ENCODE measurements at regions not wholly inside any gene's neighbourhood (a gene's known extent, or its start where the extent isn't known, plus 50 kb on each side); places are given as distances from the start of the nearest gene placed in this dataset.

GRCh38 chr9:12516573-12516972, 176.6 kb upstream of the TYRP1 start:
- H3K9me3 ChIP-seq: no peaks in the 10 kb centered on the region
- H3K36me3 ChIP-seq: no peaks in the 10 kb centered on the region
- no peak for TF ChIP-seq POLR2A (IDR thresholded peaks at IDR 0.05)
- TF ChIP-seq, protein P1, sequence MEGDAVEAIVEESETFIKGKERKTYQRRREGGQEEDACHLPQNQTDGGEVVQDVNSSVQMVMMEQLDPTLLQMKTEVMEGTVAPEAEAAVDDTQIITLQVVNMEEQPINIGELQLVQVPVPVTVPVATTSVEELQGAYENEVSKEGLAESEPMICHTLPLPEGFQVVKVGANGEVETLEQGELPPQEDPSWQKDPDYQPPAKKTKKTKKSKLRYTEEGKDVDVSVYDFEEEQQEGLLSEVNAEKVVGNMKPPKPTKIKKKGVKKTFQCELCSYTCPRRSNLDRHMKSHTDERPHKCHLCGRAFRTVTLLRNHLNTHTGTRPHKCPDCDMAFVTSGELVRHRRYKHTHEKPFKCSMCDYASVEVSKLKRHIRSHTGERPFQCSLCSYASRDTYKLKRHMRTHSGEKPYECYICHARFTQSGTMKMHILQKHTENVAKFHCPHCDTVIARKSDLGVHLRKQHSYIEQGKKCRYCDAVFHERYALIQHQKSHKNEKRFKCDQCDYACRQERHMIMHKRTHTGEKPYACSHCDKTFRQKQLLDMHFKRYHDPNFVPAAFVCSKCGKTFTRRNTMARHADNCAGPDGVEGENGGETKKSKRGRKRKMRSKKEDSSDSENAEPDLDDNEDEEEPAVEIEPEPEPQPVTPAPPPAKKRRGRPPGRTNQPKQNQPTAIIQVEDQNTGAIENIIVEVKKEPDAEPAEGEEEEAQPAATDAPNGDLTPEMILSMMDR (IDR thresholded peaks at IDR 0.05): no peak
- H3K4me1 ChIP-seq: no peaks in the 10 kb centered on the region
- intact Hi-C loops (cut with DNase I): no loop called here
- no peak overlapping the region for H3K4me3 ChIP-seq
- H3K27ac ChIP-seq: no peak overlapping the region
- H3K27me3 ChIP-seq: no peaks in the 10 kb centered on the region
- DNase-seq (no peak), ATAC-seq (no peak)

GRCh38 chr9:12538842-12539579, 154.2 kb upstream of the TYRP1 start:
- peak in 1 of 4 donors; percentile 47 for ATAC-seq
- Histone ChIP-seq H3K9me3 (no peaks in the 10 kb centered on the region), H3K27ac (no peak overlapping the region), H3K4me1 (no peaks in the 10 kb centered on the region), H3K27me3 (no peaks in the 10 kb centered on the region), H3K36me3 (no peaks in the 10 kb centered on the region), H3K4me3 (peak overlapping the region in 7 of 12 donors; percentile 2 to 46 (median 25))
- WGBS, 4 donors: 34 to 43% (median 36%) methylated on average over 13 of the region's 13 CpGs
- peak in 2 of 5 donors; percentile 20 for DNase-seq
- TF ChIP-seq, protein P1 (IDR thresholded peaks at IDR 0.05): no peak
- no peak for TF ChIP-seq POLR2A (IDR thresholded peaks at IDR 0.05)
- intact Hi-C loops (cut with DNase I): no loop called here

DNA sequence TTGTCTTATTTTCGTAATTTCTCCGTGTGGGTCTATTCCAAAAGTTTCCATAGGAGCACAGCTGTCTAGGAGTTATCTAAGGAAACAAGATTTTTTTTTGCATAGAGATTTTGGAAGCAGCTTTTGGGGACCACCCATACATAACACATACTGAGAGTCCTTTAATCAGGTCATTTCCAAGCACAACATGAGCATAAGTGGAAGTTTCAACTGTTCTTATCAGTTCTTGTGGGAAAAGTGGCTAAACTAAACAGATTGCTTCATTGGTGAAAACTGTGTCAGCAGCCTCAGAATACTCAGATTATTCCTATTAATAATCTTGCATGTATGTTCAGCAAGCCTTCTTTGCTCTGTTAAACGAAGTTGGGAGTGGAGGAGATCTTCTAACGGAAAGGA, 153.6 kb upstream of the TYRP1 start:
- H3K4me1 ChIP-seq: no peaks in the 10 kb centered on the region
- H3K36me3 ChIP-seq: no peaks in the 10 kb centered on the region
- DNase-seq (no peak), ATAC-seq (peak in 1 of 4 donors; percentile 24)
- H3K9me3 ChIP-seq: no peaks in the 10 kb centered on the region
- H3K4me3 ChIP-seq: peak overlapping the region in 7 of 12 donors; percentile 2 to 46 (median 25)
- intact Hi-C loops (cut with DNase I): no loop called here
- no peaks in the 10 kb centered on the region for H3K27me3 ChIP-seq
- WGBS, 4 donors: 50 to 59% (median 55%) methylated on average over 4 of the region's 4 CpGs
- TF ChIP-seq, protein P1 (IDR thresholded peaks at IDR 0.05): no peak
- TF ChIP-seq POLR2A (IDR thresholded peaks at IDR 0.05): no peak
- no peak overlapping the region for H3K27ac ChIP-seq

DNA sequence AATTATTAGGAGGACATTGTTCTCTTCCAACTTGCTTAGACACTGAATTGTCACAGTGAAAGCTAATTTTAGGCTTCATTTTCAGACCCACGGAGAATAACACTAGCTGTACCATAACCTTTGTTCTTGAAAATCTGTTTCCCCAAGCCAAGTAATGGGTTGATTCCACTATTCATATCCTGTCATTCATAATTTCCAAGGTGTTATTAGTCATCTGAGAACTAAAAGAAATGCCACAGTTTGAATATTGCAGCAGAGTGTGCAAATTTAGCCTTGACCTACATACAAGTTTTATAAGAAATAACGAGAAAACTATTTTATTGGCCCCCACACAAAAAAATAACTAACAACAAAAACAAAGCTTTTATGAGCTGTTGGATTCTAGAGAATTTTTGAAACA, 148.5 kb upstream of the TYRP1 start:
- ATAC-seq: no peak
- WGBS, 4 donors: 34 to 52% (median 39%) methylated on average over 2 of the region's 2 CpGs

More for the DNA sequence above, 148.5 kb upstream of the TYRP1 start:
- no peak for TF ChIP-seq POLR2A (IDR thresholded peaks at IDR 0.05)
- TF ChIP-seq, protein P1 (IDR thresholded peaks at IDR 0.05): no peak
- intact Hi-C loops (cut with DNase I): no loop called here
- Histone ChIP-seq H3K36me3 (no peaks in the 10 kb centered on the region), H3K4me3 (no peak overlapping the region), H3K27me3 (no peaks in the 10 kb centered on the region), H3K27ac (no peak overlapping the region), H3K9me3 (no peaks in the 10 kb centered on the region), H3K4me1 (no peaks in the 10 kb centered on the region)
- no peak for DNase-seq

All from heart left ventricle (tissue), 16 donors.